DOHH2 (cell line): ENCODE measurements at regions not wholly inside any gene's neighbourhood (a gene's known extent, or its start where the extent isn't known, plus 50 kb on each side); places are given as distances from the start of the nearest gene placed in this dataset.

ENCODE experiments used
- H3F3A ChIP-seq: fragments of 200-600 bp; sonication (generic), shearing (Covaris generic); 2 replicates; pipeline ENCODE4 v1.6.0; 2016; ENCODE audit warnings: antibody characterized with exemption, mild to moderate bottlenecking; ENCODE audit not compliant: control insufficient read depth, insufficient read depth
- H3K27ac ChIP-seq: fragments of 200-600 bp; sonication (generic); 2 replicates; pipeline ENCODE4 v1.5.1; 2014; ENCODE audit warnings: low read depth, mild to moderate bottlenecking, low read length, moderate library complexity
- H3K27me3 ChIP-seq: fragments of 200-600 bp; sonication (generic); 2 replicates; pipeline ENCODE4 v1.6.1; 2014; ENCODE audit warnings: mild to moderate bottlenecking, low read length, mixed read lengths; ENCODE audit not compliant: control insufficient read depth
- H3K36me3 ChIP-seq: fragments of 200-600 bp; sonication (generic); 2 replicates; pipeline ENCODE4 v1.6.1; 2014; ENCODE audit warnings: mild to moderate bottlenecking, low read length, moderate library complexity, mixed read lengths; ENCODE audit not compliant: control insufficient read depth
- H3K4me1 ChIP-seq: fragments of 200-600 bp; sonication (generic); 2 replicates; pipeline ENCODE4 v1.6.1; 2014; ENCODE audit warnings: mild to moderate bottlenecking, low read length, mixed read lengths; ENCODE audit not compliant: control insufficient read depth
- H3K4me2 ChIP-seq: fragments of 200-600 bp; sonication (generic); 2 replicates; pipeline ENCODE4 v1.6.0; 2014; ENCODE audit warnings: mild to moderate bottlenecking, low read length, moderate library complexity
- H3K4me3 ChIP-seq: fragments of 200-600 bp; sonication (generic); 2 replicates; pipeline ENCODE4 v1.5.1; 2014; ENCODE audit warnings: mild to moderate bottlenecking, low read length, mixed read lengths
- H3K79me2 ChIP-seq: fragments of 200-600 bp; sonication (generic); 2 replicates; pipeline ENCODE4 v1.6.1; 2014; ENCODE audit warnings: mild to moderate bottlenecking, low read length, mixed read lengths; ENCODE audit not compliant: control insufficient read depth
- H3K9me2 ChIP-seq: fragments of 200-600 bp; sonication (generic); replicated peaks from 2 replicates; pipeline ENCODE4 v1.6.1; 2014; ENCODE audit warnings: mild to moderate bottlenecking, low read length, mixed read lengths; ENCODE audit not compliant: control insufficient read depth
- H3K9me3 ChIP-seq: fragments of 200-600 bp; sonication (generic); 2 replicates; pipeline ENCODE4 v1.6.1; 2014; ENCODE audit warnings: antibody characterized with exemption, low read length, mixed read lengths; ENCODE audit not compliant: control insufficient read depth, insufficient read depth
- H4K20me1 ChIP-seq: fragments of 200-600 bp; sonication (generic); 2 replicates; pipeline ENCODE4 v1.6.0; 2014; ENCODE audit warnings: low read depth, mild to moderate bottlenecking, antibody characterized with exemption, low read length, moderate library complexity; ENCODE audit not compliant: control insufficient read depth, insufficient read depth
- EZH2phosphoT487 ChIP-seq: fragments of 200-600 bp; sonication (generic); IDR thresholded peaks from 2 replicates; pipeline ENCODE4 v1.6.1; 2017; ENCODE audit warnings: borderline replicate concordance, mild to moderate bottlenecking, antibody characterized with exemption, low read length, moderate library complexity, mixed read lengths
- TF ChIP-seq, protein P1 (sequence below): fragments of 200-600 bp; sonication (generic); IDR thresholded peaks from one replicate; pipeline ENCODE4 v1.5.1; 2014; ENCODE audit warnings: antibody characterized with exemption, mild to moderate bottlenecking, low read depth, low read length; ENCODE audit not compliant: poor library complexity, severe bottlenecking

DNA sequence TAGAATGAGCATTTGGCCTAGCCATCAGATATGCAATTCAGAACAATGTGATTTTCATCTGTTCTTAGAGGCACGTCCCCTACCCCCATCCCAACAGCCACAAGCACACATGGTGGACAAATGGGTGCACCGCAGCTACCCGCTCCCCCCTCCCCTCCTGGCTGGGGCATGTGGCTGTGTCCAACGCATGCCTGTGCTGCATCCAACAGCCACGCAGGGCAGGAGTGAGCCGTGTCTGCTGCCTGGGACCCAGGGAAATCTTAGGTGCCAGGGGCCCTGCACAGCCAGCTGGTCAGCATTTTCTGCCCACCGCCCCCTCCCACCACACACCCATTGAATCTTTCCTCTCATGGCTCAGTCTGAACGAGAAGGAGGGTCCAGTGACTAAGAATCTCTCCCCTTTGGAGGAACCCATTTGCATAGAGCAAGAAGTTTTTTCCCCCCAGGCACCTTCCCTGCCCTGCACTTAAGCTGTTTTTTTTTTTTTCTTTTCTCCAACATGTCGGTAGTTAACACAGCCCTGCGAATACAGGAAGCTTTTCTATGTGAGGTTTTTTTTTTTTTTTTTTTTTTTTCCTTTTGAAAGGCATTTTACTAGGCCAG lies 138.9 kb downstream of the WDR11 start:
- H3K27me3 ChIP-seq = no peaks in the 10 kb centered on the region
- H3K27ac ChIP-seq = no peak overlapping the region
- no peaks in the 10 kb centered on the region for H3K36me3 ChIP-seq
- no peak overlapping the region for H3K4me3 ChIP-seq
- no peaks in the 10 kb centered on the region for H3K4me1 ChIP-seq
- TF ChIP-seq, protein P1, sequence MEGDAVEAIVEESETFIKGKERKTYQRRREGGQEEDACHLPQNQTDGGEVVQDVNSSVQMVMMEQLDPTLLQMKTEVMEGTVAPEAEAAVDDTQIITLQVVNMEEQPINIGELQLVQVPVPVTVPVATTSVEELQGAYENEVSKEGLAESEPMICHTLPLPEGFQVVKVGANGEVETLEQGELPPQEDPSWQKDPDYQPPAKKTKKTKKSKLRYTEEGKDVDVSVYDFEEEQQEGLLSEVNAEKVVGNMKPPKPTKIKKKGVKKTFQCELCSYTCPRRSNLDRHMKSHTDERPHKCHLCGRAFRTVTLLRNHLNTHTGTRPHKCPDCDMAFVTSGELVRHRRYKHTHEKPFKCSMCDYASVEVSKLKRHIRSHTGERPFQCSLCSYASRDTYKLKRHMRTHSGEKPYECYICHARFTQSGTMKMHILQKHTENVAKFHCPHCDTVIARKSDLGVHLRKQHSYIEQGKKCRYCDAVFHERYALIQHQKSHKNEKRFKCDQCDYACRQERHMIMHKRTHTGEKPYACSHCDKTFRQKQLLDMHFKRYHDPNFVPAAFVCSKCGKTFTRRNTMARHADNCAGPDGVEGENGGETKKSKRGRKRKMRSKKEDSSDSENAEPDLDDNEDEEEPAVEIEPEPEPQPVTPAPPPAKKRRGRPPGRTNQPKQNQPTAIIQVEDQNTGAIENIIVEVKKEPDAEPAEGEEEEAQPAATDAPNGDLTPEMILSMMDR = no peak
- no peak for TF ChIP-seq EZH2phosphoT487
- peaks cover 19% of the 10 kb centered on the region; the same call in 1 of the 2 replicates for H3K9me3 ChIP-seq
- no peaks in the 10 kb centered on the region for H4K20me1 ChIP-seq
- no peaks in the 10 kb centered on the region for H3K79me2 ChIP-seq
- no peaks in the 10 kb centered on the region for H3F3A ChIP-seq
- H3K4me2 ChIP-seq = no peak overlapping the region
- H3K9me2 ChIP-seq = no peaks in the 10 kb centered on the region

DNA sequence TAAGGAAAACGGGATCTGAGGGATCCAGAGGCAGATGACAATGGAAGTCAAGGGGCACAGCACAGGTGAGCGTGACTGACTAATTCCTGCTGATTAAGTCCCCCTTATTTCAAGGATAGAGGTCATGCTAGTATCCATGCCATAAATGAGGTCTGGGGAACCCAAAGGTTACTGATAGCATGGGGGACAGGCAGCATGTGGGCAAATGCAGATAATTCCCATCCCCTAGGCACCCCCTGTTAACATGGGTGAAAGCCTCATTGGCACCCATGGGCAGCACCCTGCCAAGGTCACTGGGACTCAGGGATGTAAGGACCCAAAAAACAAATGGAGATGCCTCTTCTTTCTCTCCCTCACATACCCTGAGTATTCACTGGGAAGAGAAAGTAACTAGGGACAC lies 139.7 kb downstream of the WDR11 start:
- H3K9me3 ChIP-seq = peaks cover 19% of the 10 kb centered on the region; the same call in 1 of the 2 replicates
- no peak overlapping the region for H3K27ac ChIP-seq
- TF ChIP-seq EZH2phosphoT487 = no peak
- TF ChIP-seq, protein P1 = no peak

DNA sequence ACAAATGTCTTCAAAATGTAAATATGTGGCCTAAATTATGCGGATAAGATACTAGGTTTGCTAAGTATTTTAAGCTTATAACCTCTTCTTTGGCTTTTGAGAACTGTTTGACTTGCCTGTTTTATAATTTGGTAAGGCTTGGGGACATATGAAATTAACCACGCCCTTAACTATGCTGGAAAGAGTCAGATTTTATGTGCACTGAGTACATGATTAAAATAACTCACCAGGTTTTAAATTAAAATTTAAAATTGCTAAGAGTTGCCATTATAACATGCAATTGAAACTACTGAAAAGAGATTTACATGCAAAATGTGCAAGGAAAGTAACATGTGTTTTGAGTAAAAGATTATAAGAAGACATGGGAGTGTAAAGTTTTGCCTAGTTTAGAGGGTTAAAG lies 141.9 kb downstream of the WDR11 start:
- H3K4me3 ChIP-seq = no peak overlapping the region
- no peaks in the 10 kb centered on the region for H3K4me1 ChIP-seq
- H3K27me3 ChIP-seq = no peaks in the 10 kb centered on the region
- H4K20me1 ChIP-seq = no peaks in the 10 kb centered on the region
- no peaks in the 10 kb centered on the region for H3F3A ChIP-seq
- no peaks in the 10 kb centered on the region for H3K79me2 ChIP-seq
- H3K9me2 ChIP-seq = no peaks in the 10 kb centered on the region
- no peaks in the 10 kb centered on the region for H3K36me3 ChIP-seq
- TF ChIP-seq, protein P1 = no peak
- no peak for TF ChIP-seq EZH2phosphoT487
- peaks cover 19% of the 10 kb centered on the region; the same call in 1 of the 2 replicates for H3K9me3 ChIP-seq
- H3K4me2 ChIP-seq = no peak overlapping the region
- no peak overlapping the region for H3K27ac ChIP-seq

More for the DNA sequence above, 139.7 kb downstream of the WDR11 start:
- Histone ChIP-seq H3K36me3 (no peaks in the 10 kb centered on the region), H3K4me3 (no peak overlapping the region), H3K9me2 (no peaks in the 10 kb centered on the region), H3K4me2 (no peak overlapping the region), H3K79me2 (no peaks in the 10 kb centered on the region), H3K4me1 (no peaks in the 10 kb centered on the region), H3F3A (no peaks in the 10 kb centered on the region), H4K20me1 (no peaks in the 10 kb centered on the region), H3K27me3 (no peaks in the 10 kb centered on the region)
